ENCODE measurements at regions not wholly inside any gene's neighbourhood (a gene's known extent, or its start where the extent isn't known, plus 50 kb on each side); places are given as distances from the start of the nearest gene placed in this dataset.

GRCh38 chr6:119602215-119603178 lies 252.9 kb upstream of the MAN1A1 start:
- H3K36me3 ChIP-seq: no peaks in the 10 kb centered on the region
- no peaks in the 10 kb centered on the region for H3K9me3 ChIP-seq (ENCODE audit: severe bottlenecking)
- no peak overlapping the region for H3K4me3 ChIP-seq (ENCODE audit: low read depth, low read length)
- DNase-seq: no peak
- H3K27me3 ChIP-seq (ENCODE audit: insufficient read depth, low read depth, severe bottlenecking): no peaks in the 10 kb centered on the region
- H3K27ac ChIP-seq: no peak overlapping the region
- no peak for TF ChIP-seq CTCF (IDR thresholded peaks at IDR 0.05; ENCODE audit: low read depth, low read length)

- Histone ChIP-seq H3K27ac (no peak overlapping the region), H3K9me3 (ENCODE audit: severe bottlenecking) (no peaks in the 10 kb centered on the region), H3K36me3 (no peaks in the 10 kb centered on the region), H3K27me3 (ENCODE audit: insufficient read depth, low read depth, severe bottlenecking) (no peaks in the 10 kb centered on the region), H3K4me3 (ENCODE audit: low read depth, low read length) (no peak overlapping the region)
- no peak for TF ChIP-seq CTCF (IDR thresholded peaks at IDR 0.05; ENCODE audit: low read depth, low read length)
- DNase-seq: no peak
These were observed 249.3 kb upstream of the MAN1A1 start for GRCh38 chr6:119598883-119599282.

DNA sequence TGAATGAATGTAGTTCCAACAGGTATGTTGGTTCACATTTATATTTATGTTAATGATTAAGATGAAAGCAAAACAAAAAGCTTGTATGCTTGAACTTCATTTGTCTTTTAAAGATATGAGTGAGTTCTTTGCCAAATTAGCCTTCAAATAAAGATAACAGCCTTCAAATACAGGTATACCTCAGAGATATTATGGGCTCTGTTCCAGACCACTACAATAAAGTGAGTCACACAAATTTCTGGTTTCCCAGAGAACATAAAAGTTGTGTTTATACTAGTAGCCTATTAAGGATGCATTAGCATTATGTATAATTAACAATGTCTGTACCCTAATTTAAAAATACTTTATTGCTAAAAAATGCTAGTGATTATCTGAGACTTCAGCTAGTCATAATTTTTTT lies 245.3 kb upstream of the MAN1A1 start:
- Histone ChIP-seq H3K27me3 (ENCODE audit: insufficient read depth, low read depth, severe bottlenecking) (no peaks in the 10 kb centered on the region), H3K36me3 (no peaks in the 10 kb centered on the region), H3K9me3 (ENCODE audit: severe bottlenecking) (no peaks in the 10 kb centered on the region), H3K4me3 (ENCODE audit: low read depth, low read length) (no peak overlapping the region), H3K27ac (no peak overlapping the region)
- TF ChIP-seq CTCF (IDR thresholded peaks at IDR 0.05; ENCODE audit: low read depth, low read length): no peak
- DNase-seq: no peak

GRCh38 chr6:119591235-119591634 lies 241.7 kb upstream of the MAN1A1 start:
- no peaks in the 10 kb centered on the region for H3K9me3 ChIP-seq (ENCODE audit: severe bottlenecking)
- H3K4me3 ChIP-seq (ENCODE audit: low read depth, low read length): no peak overlapping the region
- no peak for DNase-seq
- no peak for TF ChIP-seq CTCF (IDR thresholded peaks at IDR 0.05; ENCODE audit: low read depth, low read length)
- H3K27ac ChIP-seq: no peak overlapping the region
- H3K36me3 ChIP-seq: no peaks in the 10 kb centered on the region
- H3K27me3 ChIP-seq (ENCODE audit: insufficient read depth, low read depth, severe bottlenecking): no peaks in the 10 kb centered on the region

GRCh38 chr6:119590066-119590465 lies 240.5 kb upstream of the MAN1A1 start:
- no peaks in the 10 kb centered on the region for H3K27me3 ChIP-seq (ENCODE audit: insufficient read depth, low read depth, severe bottlenecking)
- H3K36me3 ChIP-seq: no peaks in the 10 kb centered on the region

More at GRCh38 chr6:119590066-119590465, 240.5 kb upstream of the MAN1A1 start:
- Histone ChIP-seq H3K9me3 (ENCODE audit: severe bottlenecking) (no peaks in the 10 kb centered on the region), H3K4me3 (ENCODE audit: low read depth, low read length) (no peak overlapping the region), H3K27ac (no peak overlapping the region)
- TF ChIP-seq CTCF (IDR thresholded peaks at IDR 0.05; ENCODE audit: low read depth, low read length): no peak
- DNase-seq: peak; percentile 31
